ENCODE measurements at regions not wholly inside any gene's neighbourhood (a gene's known extent, or its start where the extent isn't known, plus 50 kb on each side); places are given as distances from the start of the nearest gene placed in this dataset.

DNA sequence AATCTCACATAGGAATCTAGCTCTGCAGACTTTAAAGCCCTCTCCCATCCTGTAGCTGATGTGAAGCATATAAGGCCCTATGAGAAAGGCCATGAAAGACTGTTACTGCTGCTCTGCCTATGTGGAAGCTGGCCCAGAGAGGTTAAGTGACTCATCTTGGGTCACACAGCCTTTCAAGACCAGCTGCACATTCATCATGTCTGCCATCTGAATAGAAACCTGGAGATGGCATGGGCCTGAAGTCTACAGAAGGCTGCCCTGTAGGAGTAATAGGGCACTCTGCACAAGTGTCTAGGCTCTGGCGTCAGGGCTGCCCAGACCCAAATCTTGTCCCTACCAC, 59.4 kb upstream of the COL13A1 start:
- no peak overlapping the region for H3K4me2 ChIP-seq (ENCODE audit: insufficient read depth, low read length)
- H4K20me1 ChIP-seq (replicated peaks; ENCODE audit: control insufficient read depth, insufficient read depth, low read length), result no peaks in the 10 kb centered on the region; the same call in none of the 2 replicates
- H3K79me2 ChIP-seq (ENCODE audit: control insufficient read depth, insufficient read depth, low read length), result no peaks in the 10 kb centered on the region
- peak; percentile 74 for TF ChIP-seq RBM25 (IDR thresholded peaks at IDR 0.05; ENCODE audit: low read depth, low read length, severe bottlenecking)
- TF ChIP-seq, protein P1, sequence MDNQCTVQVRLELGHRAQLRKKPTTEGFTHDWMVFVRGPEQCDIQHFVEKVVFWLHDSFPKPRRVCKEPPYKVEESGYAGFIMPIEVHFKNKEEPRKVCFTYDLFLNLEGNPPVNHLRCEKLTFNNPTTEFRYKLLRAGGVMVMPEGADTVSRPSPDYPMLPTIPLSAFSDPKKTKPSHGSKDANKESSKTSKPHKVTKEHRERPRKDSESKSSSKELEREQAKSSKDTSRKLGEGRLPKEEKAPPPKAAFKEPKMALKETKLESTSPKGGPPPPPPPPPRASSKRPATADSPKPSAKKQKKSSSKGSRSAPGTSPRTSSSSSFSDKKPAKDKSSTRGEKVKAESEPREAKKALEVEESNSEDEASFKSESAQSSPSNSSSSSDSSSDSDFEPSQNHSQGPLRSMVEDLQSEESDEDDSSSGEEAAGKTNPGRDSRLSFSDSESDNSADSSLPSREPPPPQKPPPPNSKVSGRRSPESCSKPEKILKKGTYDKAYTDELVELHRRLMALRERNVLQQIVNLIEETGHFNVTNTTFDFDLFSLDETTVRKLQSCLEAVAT (IDR thresholded peaks at IDR 0.05), result no peak
- TF ChIP-seq ZFP36 (IDR thresholded peaks at IDR 0.05; ENCODE audit: low read depth, low read length, partially characterized antibody), result peak; percentile 66
- no peaks in the 10 kb centered on the region for H3K9me1 ChIP-seq (ENCODE audit: control insufficient read depth, insufficient read depth, low read length)
- H3K9me3 ChIP-seq (replicated peaks; ENCODE audit: control insufficient read depth, insufficient read depth, low read depth, low read length), result no peaks in the 10 kb centered on the region
- intact Hi-C loops (cut with micrococcal nuclease), result no loop called here
- ATAC-seq (no peak), DNase-seq (ENCODE audit: extremely low read depth in 1 of 4, low spot score in 3 of 4) (no peak), FAIRE-seq (no peak)
- POLR2A ChIA-PET, result no interaction called here
- H3K4me1 ChIP-seq (replicated peaks in 1 of 2; ENCODE audit: control insufficient read depth in 2 of 2, insufficient read depth in 2 of 2, low read length in 2 of 2), result no peaks in the 10 kb centered on the region; a peak in 1 of 5 replicates
- H3K4me3 ChIP-seq, result no peak overlapping the region
- WGBS (ENCODE audit: insufficient coverage, low coverage, missing lambda C conversion rate), result 0% methylated on average over 1 of the region's 1 CpG
- no peak overlapping the region for H3K9ac ChIP-seq (ENCODE audit: insufficient read depth in 1 of 2, low read depth in 2 of 2, low read length in 2 of 2)
- no peak overlapping the region for H2AFZ ChIP-seq (ENCODE audit: low read depth, low read length)
- no peak overlapping the region for H3K27ac ChIP-seq (ENCODE audit: extremely low read depth, low read depth, low read length)
- no peaks in the 10 kb centered on the region for H3K36me3 ChIP-seq (ENCODE audit: control insufficient read depth, insufficient read depth, low read length)
- BruUV-seq (replicated peaks), result no TSS peak
- peaks cover 8 to 34% of the 10 kb centered on the region in 2 experiments; a peak in 3 of 5 replicates for H3K27me3 ChIP-seq (ENCODE audit: control insufficient read depth in 2 of 2, insufficient read depth in 2 of 2, low read length in 2 of 2)
- CTCF ChIA-PET (ENCODE audit: low intra/inter-chr PET ratio), result no interaction called here
- in situ Hi-C loops (cut with MboI), result no loop called here

DNA sequence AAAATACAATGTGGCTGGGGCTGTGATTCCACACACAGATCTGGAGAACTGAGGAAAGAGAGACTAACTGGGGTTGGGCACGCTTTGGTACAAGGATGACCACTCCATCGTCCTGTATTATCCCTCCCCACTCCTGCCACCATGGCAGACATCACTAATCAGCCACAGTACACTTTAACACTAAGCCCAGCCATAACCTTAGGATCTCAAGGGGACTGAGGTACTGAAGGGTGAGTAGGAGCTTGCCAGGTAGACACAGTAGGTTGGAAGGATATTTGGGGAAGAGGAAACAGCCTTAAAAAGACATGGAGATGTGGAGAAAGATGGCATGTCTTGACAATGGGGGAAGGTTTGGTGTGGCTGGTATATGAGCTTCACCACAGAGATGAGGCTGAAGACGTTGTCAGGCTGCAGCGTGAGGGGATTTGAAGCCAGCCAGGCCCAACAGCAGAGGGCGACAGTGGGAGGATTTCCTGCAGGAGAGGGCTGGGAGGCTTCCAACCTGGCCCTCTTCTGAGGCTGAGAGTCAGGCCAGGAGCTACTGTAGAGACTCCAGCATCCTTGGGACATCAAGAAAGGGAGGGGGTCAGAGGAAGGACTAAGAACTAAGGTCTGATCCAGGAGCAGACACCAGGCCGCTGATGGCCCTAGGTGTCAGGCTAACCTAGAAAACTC, 58.6 kb upstream of the COL13A1 start:
- no TSS peak for BruUV-seq (replicated peaks)
- TF ChIP-seq SMC3 (conservative IDR thresholded peaks at IDR 0.05; ENCODE audit: insufficient read depth, low read depth, low read length) (peak; percentile 41; the same call in 1 of the 2 replicates), ZBTB17 (CRISPR knock-in tag; IDR thresholded peaks at IDR 0.05) (peak; percentile 66; the same call in 1 of the 2 replicates), C11orf30 (IDR thresholded peaks at IDR 0.05; ENCODE audit: low read depth) (no peak), RAD21 (CRISPR knock-in tag; conservative IDR thresholded peaks at IDR 0.05 in 1 of 2, IDR thresholded peaks at IDR 0.05 in 1 of 2) (peak in 1 of 2 experiments; percentile 55; a peak in 3 of 4 replicates)
- TF ChIP-seq, protein P2, sequence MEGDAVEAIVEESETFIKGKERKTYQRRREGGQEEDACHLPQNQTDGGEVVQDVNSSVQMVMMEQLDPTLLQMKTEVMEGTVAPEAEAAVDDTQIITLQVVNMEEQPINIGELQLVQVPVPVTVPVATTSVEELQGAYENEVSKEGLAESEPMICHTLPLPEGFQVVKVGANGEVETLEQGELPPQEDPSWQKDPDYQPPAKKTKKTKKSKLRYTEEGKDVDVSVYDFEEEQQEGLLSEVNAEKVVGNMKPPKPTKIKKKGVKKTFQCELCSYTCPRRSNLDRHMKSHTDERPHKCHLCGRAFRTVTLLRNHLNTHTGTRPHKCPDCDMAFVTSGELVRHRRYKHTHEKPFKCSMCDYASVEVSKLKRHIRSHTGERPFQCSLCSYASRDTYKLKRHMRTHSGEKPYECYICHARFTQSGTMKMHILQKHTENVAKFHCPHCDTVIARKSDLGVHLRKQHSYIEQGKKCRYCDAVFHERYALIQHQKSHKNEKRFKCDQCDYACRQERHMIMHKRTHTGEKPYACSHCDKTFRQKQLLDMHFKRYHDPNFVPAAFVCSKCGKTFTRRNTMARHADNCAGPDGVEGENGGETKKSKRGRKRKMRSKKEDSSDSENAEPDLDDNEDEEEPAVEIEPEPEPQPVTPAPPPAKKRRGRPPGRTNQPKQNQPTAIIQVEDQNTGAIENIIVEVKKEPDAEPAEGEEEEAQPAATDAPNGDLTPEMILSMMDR (IDR thresholded peaks at IDR 0.05 in 2 of 3, conservative IDR thresholded peaks at IDR 0.05 in 1 of 3; ENCODE audit: insufficient read depth in 2 of 3, low read depth in 1 of 3, low read length in 3 of 3), result peak; percentile 62 to 72 (median 70)

More for the DNA sequence above, 58.6 kb upstream of the COL13A1 start:
- intact Hi-C loops (cut with micrococcal nuclease), result no loop called here
- peak; percentile 92 for ATAC-seq
- Histone ChIP-seq H4K20me1 (replicated peaks; ENCODE audit: control insufficient read depth, insufficient read depth, low read length) (no peaks in the 10 kb centered on the region; the same call in none of the 2 replicates), H3K9me1 (ENCODE audit: control insufficient read depth, insufficient read depth, low read length) (no peaks in the 10 kb centered on the region), H3K9me3 (replicated peaks; ENCODE audit: control insufficient read depth, insufficient read depth, low read depth, low read length) (no peaks in the 10 kb centered on the region), H3K27ac (ENCODE audit: extremely low read depth, low read depth, low read length) (no peak overlapping the region), H3K27me3 (ENCODE audit: control insufficient read depth in 2 of 2, insufficient read depth in 2 of 2, low read length in 2 of 2) (peaks cover 13 to 36% of the 10 kb centered on the region in 2 experiments; a peak in 4 of 5 replicates), H3K4me2 (ENCODE audit: insufficient read depth, low read length) (no peak overlapping the region), H3K4me3 (no peak overlapping the region), H3K4me1 (replicated peaks in 1 of 2; ENCODE audit: control insufficient read depth in 2 of 2, insufficient read depth in 2 of 2, low read length in 2 of 2) (no peaks in the 10 kb centered on the region; a peak in 1 of 5 replicates), H3K9ac (ENCODE audit: insufficient read depth in 1 of 2, low read depth in 2 of 2, low read length in 2 of 2) (no peak overlapping the region; a peak in 1 of 4 replicates), H3K79me2 (ENCODE audit: control insufficient read depth, insufficient read depth, low read length) (no peaks in the 10 kb centered on the region), H2AFZ (ENCODE audit: low read depth, low read length) (no peak overlapping the region), H3K36me3 (ENCODE audit: control insufficient read depth, insufficient read depth, low read length) (no peaks in the 10 kb centered on the region)
- DNase-seq (ENCODE audit: extremely low read depth in 1 of 4, low spot score in 3 of 4), result peak; percentile 32 to 42 (median 38)
- ChIA-PET POLR2A (no interaction called here), CTCF (ENCODE audit: low intra/inter-chr PET ratio) (interaction anchor here (0.9 kb wide), 1 partner anchor 170 kb away, joined by 3 read pairs; no protein-coding TSS in a partner anchor)
- 3% methylated on average over 6 of the region's 6 CpGs for WGBS (ENCODE audit: insufficient coverage, low coverage, missing lambda C conversion rate)
- peak; percentile 70 for FAIRE-seq
- in situ Hi-C loops (cut with MboI), result no loop called here

Data from K562 (cell line).